Right renal cortex interstitium (tissue), 3 donors: ENCODE measurements at regions not wholly inside any gene's neighbourhood (a gene's known extent, or its start where the extent isn't known, plus 50 kb on each side); places are given as distances from the start of the nearest gene placed in this dataset.
"Not testable (repeated sequence)": the region's sequence is repeated elsewhere in the genome, so short reads cannot be mapped to it uniquely, and the experiment has no call there.

ENCODE experiments used
- DNase-seq, 3 donors: peaks; one replicate each; pipeline ENCODE4 v3.0.0-alpha.2; 2013; ENCODE audit warnings: low read depth in 3 of 3, low spot score in 2 of 3

GRCh38 chr3:112738366-112738765 is 97.4 kb upstream of the CCDC80 start:
- no peak for DNase-seq

GRCh38 chr3:112736805-112737566 is 96.0 kb upstream of the CCDC80 start:
- DNase-seq: no peak

DNA sequence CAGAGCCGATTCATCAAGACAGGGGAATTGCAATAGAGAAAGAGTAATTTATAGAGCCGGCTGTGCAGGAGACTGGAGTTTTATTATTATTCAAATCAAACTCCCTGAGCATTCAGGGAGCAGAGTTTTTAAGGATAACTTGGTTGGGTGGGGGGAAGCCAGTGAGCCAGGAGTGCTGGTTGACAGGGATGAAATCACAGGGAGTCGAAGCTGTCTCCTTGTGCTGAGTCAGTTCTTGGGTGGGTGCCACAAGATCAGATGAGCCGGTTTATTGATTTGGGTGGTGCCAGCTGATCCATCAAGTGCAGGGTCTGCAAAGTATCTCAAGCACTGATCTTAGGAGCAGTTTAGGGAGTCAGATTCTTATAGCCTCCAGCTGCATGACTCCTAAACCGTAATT is 95.4 kb upstream of the CCDC80 start:
- no peak for DNase-seq

GRCh38 chr3:112735926-112736325 is 95.0 kb upstream of the CCDC80 start:
- no peak for DNase-seq

DNA sequence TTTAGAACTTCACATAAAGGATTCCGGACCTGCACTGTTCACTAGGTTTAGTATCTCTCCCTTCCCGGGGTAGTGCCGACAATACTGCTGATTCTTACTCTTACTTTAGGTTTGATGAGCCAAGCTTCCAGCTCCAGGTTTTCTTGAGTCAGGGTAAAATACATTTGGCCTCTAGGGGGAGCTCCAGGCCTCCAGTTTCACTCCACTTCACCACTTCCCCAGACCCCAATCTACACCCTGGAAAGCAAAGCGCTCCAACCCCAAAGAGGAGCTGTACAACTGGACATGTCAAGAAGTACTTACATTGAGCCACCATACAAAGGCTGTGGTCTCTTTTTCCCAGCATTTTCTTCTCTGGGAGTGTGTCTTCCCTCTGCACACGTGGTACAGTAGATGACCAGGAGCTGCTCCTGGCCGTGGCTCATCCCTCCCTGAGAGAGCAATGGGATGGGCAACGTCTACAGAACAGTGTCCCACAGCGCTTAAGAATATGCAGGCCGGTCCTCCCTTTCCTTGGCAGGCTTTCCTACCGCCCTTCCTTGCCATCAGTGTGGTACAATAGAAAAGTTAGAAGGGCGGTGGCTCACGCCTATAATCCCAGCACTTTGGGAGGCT is 93.9 kb upstream of the CCDC80 start:
- DNase-seq: peak in 1 of 3 donors; percentile 21

DNA sequence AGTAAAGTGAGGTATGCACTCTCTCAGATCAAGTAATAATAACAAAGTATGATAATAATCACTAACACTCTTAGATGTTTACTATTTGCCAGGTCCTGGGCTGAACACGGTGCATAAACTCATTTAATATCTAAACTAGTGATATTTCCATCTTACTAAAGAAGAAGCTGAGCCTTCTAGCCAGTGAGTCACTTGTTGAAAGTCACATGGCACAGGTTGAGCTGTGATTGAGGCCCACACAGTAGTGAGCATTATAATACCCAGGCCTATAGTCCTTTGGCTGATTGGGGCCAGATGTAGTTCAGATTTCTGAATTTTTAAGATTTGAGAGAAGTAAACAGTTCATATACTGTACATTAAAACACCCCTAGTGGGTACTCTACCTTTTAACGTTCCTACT is 93.2 kb upstream of the CCDC80 start:
- DNase-seq: no peak

GRCh38 chr3:112730210-112730609 is 89.3 kb upstream of the CCDC80 start:
- no peak for DNase-seq

DNA sequence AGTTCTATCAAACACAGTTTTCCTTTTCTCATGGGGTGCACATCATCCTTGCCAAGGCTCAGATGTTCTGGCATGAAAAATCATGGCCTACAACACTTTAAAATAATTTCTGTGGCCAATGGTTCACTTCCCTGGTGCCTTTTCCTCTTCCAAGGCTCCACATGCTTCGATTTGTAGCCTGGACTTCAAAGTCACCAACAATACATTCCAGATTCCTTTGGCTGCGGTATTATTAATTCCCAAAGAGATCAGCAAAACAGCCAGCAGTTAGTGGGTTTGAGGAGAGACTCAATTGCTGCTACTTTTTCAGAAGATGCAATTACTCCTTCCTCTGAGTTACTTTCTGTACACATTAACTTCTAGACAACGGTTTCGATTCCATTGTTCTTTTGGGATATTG is 80.3 kb upstream of the CCDC80 start:
- no peak for DNase-seq

GRCh38 chr3:112718967-112719366 is 78.0 kb upstream of the CCDC80 start:
- no peak for DNase-seq

- DNase-seq: no peak
Observed at GRCh38 chr3:112718516-112718915, 77.6 kb upstream of the CCDC80 start.

DNA sequence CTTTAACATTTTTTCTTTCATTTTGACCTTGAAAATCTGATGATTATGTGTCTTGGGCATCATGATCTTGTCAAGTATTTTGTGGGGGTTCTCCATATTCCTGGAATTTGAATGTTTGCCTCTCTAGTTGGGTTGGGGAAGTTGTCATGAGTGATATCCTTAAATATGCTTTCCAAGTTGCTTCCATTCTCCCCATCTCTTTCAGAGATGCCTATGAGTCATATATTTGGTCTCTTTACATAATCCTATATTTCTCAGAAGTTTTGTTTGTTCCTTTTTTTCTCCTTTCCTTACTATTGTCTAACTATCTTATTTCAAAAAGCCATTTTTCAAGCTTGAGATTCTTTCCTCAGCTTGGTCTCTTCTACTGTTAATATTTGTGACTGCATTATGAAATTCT is 69.0 kb upstream of the CCDC80 start:
- no peak for DNase-seq

DNA sequence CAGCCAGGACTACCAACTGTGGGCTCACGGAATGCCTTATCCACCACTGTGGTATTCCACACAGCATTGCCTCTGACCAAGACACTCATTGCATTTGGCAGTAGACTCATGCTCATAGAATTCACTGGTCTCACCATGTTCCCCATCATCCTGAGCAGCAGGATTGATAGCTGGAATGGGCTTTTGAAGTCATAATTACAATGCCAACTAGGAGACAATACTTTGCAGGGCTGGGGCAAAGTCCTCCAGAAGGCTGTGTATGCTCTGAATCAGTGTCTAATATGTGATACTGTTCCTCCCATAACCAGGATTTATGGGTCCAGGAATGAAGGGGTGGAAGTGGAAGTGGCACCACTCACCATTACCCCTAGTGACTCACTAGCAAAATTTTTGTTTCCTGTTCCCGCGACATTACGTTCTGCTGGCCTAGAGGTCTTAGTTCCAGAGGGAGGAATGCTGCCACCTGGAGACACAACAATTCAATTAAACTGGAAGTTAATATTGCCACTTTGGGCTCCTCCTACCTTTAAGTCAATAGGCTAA is 58.6 kb upstream of the CCDC80 start:
- no peak for DNase-seq

DNA sequence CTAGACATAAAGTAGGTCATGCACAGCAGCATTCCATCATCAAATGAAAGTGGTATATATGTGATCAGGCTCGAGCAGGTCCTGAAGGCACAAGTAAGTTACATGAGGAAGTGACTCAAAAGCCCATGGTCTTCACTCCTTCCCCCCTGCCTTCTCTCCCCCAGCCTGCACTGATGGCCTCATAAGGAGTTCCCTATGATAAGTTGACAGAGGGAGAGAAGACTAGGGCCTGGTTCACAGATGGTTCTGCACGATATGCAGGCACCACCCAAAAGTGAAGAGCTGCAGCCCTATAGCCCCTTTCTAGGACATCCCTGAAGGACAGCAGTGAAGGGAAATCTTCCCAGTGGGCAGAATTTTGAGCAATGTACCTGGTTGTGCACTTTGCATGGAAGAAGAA is 57.5 kb upstream of the CCDC80 start:
- DNase-seq: not testable (repeated sequence)

GRCh38 chr3:112696244-112696643 is 55.3 kb upstream of the CCDC80 start:
- not testable (repeated sequence) for DNase-seq

- DNase-seq: not testable (repeated sequence)
Observed at GRCh38 chr3:112695377-112696108, 54.6 kb upstream of the CCDC80 start.

GRCh38 chr3:112694906-112695305 is 54.0 kb upstream of the CCDC80 start:
- not testable (repeated sequence) for DNase-seq

- DNase-seq: no peak
Observed at GRCh38 chr3:112693186-112693585, 52.2 kb upstream of the CCDC80 start.
